ENCODE measurements at regions not wholly inside any gene's neighbourhood (a gene's known extent, or its start where the extent isn't known, plus 50 kb on each side); places are given as distances from the start of the nearest gene placed in this dataset.

GRCh38 chr14:89490466-89490865, 73.4 kb upstream of the FOXN3 start:
- H3K4me3 ChIP-seq (ENCODE audit: low read length), result no peak overlapping the region
- no peak overlapping the region for H3K27ac ChIP-seq (ENCODE audit: low read length)
- no peaks in the 10 kb centered on the region for H3K9me3 ChIP-seq (ENCODE audit: control insufficient read depth, low read depth, low read length)
- H3K9ac ChIP-seq (ENCODE audit: low read length), result no peak overlapping the region
- H3K36me3 ChIP-seq (ENCODE audit: control insufficient read depth, low read depth, low read length), result no peaks in the 10 kb centered on the region
- peaks cover 24% of the 10 kb centered on the region for H3K4me1 ChIP-seq (ENCODE audit: control insufficient read depth, low read depth, low read length)
- no peaks in the 10 kb centered on the region for H3K27me3 ChIP-seq (ENCODE audit: control insufficient read depth, insufficient read depth, low read length)

GRCh38 chr14:89489761-89490437, 72.9 kb upstream of the FOXN3 start:
- Histone ChIP-seq H3K4me1 (ENCODE audit: control insufficient read depth, low read depth, low read length) (peaks cover 24% of the 10 kb centered on the region), H3K9me3 (ENCODE audit: control insufficient read depth, low read depth, low read length) (no peaks in the 10 kb centered on the region), H3K27me3 (ENCODE audit: control insufficient read depth, insufficient read depth, low read length) (no peaks in the 10 kb centered on the region), H3K27ac (ENCODE audit: low read length) (no peak overlapping the region), H3K36me3 (ENCODE audit: control insufficient read depth, low read depth, low read length) (no peaks in the 10 kb centered on the region), H3K4me3 (ENCODE audit: low read length) (no peak overlapping the region), H3K9ac (ENCODE audit: low read length) (no peak overlapping the region)

- H3K4me3 ChIP-seq (ENCODE audit: low read length), result no peak overlapping the region
- H3K4me1 ChIP-seq (ENCODE audit: control insufficient read depth, low read depth, low read length), result peaks cover 13% of the 10 kb centered on the region
- no peaks in the 10 kb centered on the region for H3K36me3 ChIP-seq (ENCODE audit: control insufficient read depth, low read depth, low read length)
- no peaks in the 10 kb centered on the region for H3K9me3 ChIP-seq (ENCODE audit: control insufficient read depth, low read depth, low read length)
- no peak overlapping the region for H3K27ac ChIP-seq (ENCODE audit: low read length)
- no peaks in the 10 kb centered on the region for H3K27me3 ChIP-seq (ENCODE audit: control insufficient read depth, insufficient read depth, low read length)
- H3K9ac ChIP-seq (ENCODE audit: low read length), result no peak overlapping the region
Measured at GRCh38 chr14:89486961-89487360, 69.9 kb upstream of the FOXN3 start.

GRCh38 chr14:89486505-89486904, 69.5 kb upstream of the FOXN3 start:
- no peak overlapping the region for H3K4me3 ChIP-seq (ENCODE audit: low read length)
- H3K4me1 ChIP-seq (ENCODE audit: control insufficient read depth, low read depth, low read length), result peaks cover 13% of the 10 kb centered on the region
- no peaks in the 10 kb centered on the region for H3K9me3 ChIP-seq (ENCODE audit: control insufficient read depth, low read depth, low read length)
- no peaks in the 10 kb centered on the region for H3K36me3 ChIP-seq (ENCODE audit: control insufficient read depth, low read depth, low read length)
- no peak overlapping the region for H3K27ac ChIP-seq (ENCODE audit: low read length)
- H3K27me3 ChIP-seq (ENCODE audit: control insufficient read depth, insufficient read depth, low read length), result no peaks in the 10 kb centered on the region
- H3K9ac ChIP-seq (ENCODE audit: low read length), result no peak overlapping the region

GRCh38 chr14:89485264-89485663, 68.2 kb upstream of the FOXN3 start:
- Histone ChIP-seq H3K27me3 (ENCODE audit: control insufficient read depth, insufficient read depth, low read length) (no peaks in the 10 kb centered on the region), H3K4me1 (ENCODE audit: control insufficient read depth, low read depth, low read length) (peaks cover 13% of the 10 kb centered on the region), H3K36me3 (ENCODE audit: control insufficient read depth, low read depth, low read length) (no peaks in the 10 kb centered on the region), H3K27ac (ENCODE audit: low read length) (no peak overlapping the region), H3K4me3 (ENCODE audit: low read length) (no peak overlapping the region), H3K9me3 (ENCODE audit: control insufficient read depth, low read depth, low read length) (no peaks in the 10 kb centered on the region), H3K9ac (ENCODE audit: low read length) (no peak overlapping the region)

GRCh38 chr14:89484051-89484844, 67.2 kb upstream of the FOXN3 start:
- H3K4me3 ChIP-seq (ENCODE audit: low read length), result no peak overlapping the region
- H3K4me1 ChIP-seq (ENCODE audit: control insufficient read depth, low read depth, low read length), result peaks cover 8% of the 10 kb centered on the region
- H3K36me3 ChIP-seq (ENCODE audit: control insufficient read depth, low read depth, low read length), result no peaks in the 10 kb centered on the region
- no peaks in the 10 kb centered on the region for H3K9me3 ChIP-seq (ENCODE audit: control insufficient read depth, low read depth, low read length)
- H3K27me3 ChIP-seq (ENCODE audit: control insufficient read depth, insufficient read depth, low read length), result no peaks in the 10 kb centered on the region
- no peak overlapping the region for H3K27ac ChIP-seq (ENCODE audit: low read length)
- H3K9ac ChIP-seq (ENCODE audit: low read length), result no peak overlapping the region

- Histone ChIP-seq H3K4me3 (ENCODE audit: low read length) (no peak overlapping the region), H3K27ac (ENCODE audit: low read length) (no peak overlapping the region), H3K9me3 (ENCODE audit: control insufficient read depth, low read depth, low read length) (no peaks in the 10 kb centered on the region), H3K9ac (ENCODE audit: low read length) (no peak overlapping the region), H3K4me1 (ENCODE audit: control insufficient read depth, low read depth, low read length) (no peaks in the 10 kb centered on the region), H3K36me3 (ENCODE audit: control insufficient read depth, low read depth, low read length) (no peaks in the 10 kb centered on the region), H3K27me3 (ENCODE audit: control insufficient read depth, insufficient read depth, low read length) (no peaks in the 10 kb centered on the region)
Measured at GRCh38 chr14:89481196-89481595, 64.2 kb upstream of the FOXN3 start.

- Histone ChIP-seq H3K27me3 (ENCODE audit: control insufficient read depth, insufficient read depth, low read length) (no peaks in the 10 kb centered on the region), H3K9me3 (ENCODE audit: control insufficient read depth, low read depth, low read length) (no peaks in the 10 kb centered on the region), H3K27ac (ENCODE audit: low read length) (no peak overlapping the region), H3K4me1 (ENCODE audit: control insufficient read depth, low read depth, low read length) (no peaks in the 10 kb centered on the region), H3K4me3 (ENCODE audit: low read length) (no peak overlapping the region), H3K9ac (ENCODE audit: low read length) (no peak overlapping the region), H3K36me3 (ENCODE audit: control insufficient read depth, low read depth, low read length) (no peaks in the 10 kb centered on the region)
Measured at GRCh38 chr14:89480278-89480677, 63.2 kb upstream of the FOXN3 start.

GRCh38 chr14:89479802-89480201, 62.8 kb upstream of the FOXN3 start:
- Histone ChIP-seq H3K4me3 (ENCODE audit: low read length) (no peak overlapping the region), H3K4me1 (ENCODE audit: control insufficient read depth, low read depth, low read length) (no peaks in the 10 kb centered on the region), H3K36me3 (ENCODE audit: control insufficient read depth, low read depth, low read length) (no peaks in the 10 kb centered on the region), H3K27me3 (ENCODE audit: control insufficient read depth, insufficient read depth, low read length) (no peaks in the 10 kb centered on the region), H3K27ac (ENCODE audit: low read length) (no peak overlapping the region), H3K9ac (ENCODE audit: low read length) (no peak overlapping the region), H3K9me3 (ENCODE audit: control insufficient read depth, low read depth, low read length) (no peaks in the 10 kb centered on the region)

GRCh38 chr14:89477391-89477790, 60.4 kb upstream of the FOXN3 start:
- H3K9me3 ChIP-seq (ENCODE audit: control insufficient read depth, low read depth, low read length), result no peaks in the 10 kb centered on the region
- no peaks in the 10 kb centered on the region for H3K36me3 ChIP-seq (ENCODE audit: control insufficient read depth, low read depth, low read length)
- no peaks in the 10 kb centered on the region for H3K4me1 ChIP-seq (ENCODE audit: control insufficient read depth, low read depth, low read length)
- no peak overlapping the region for H3K9ac ChIP-seq (ENCODE audit: low read length)
- no peak overlapping the region for H3K4me3 ChIP-seq (ENCODE audit: low read length)
- no peaks in the 10 kb centered on the region for H3K27me3 ChIP-seq (ENCODE audit: control insufficient read depth, insufficient read depth, low read length)
- no peak overlapping the region for H3K27ac ChIP-seq (ENCODE audit: low read length)

- Histone ChIP-seq H3K9ac (ENCODE audit: low read length) (no peak overlapping the region), H3K27ac (ENCODE audit: low read length) (no peak overlapping the region), H3K36me3 (ENCODE audit: control insufficient read depth, low read depth, low read length) (no peaks in the 10 kb centered on the region), H3K4me3 (ENCODE audit: low read length) (no peak overlapping the region), H3K9me3 (ENCODE audit: control insufficient read depth, low read depth, low read length) (no peaks in the 10 kb centered on the region), H3K27me3 (ENCODE audit: control insufficient read depth, insufficient read depth, low read length) (no peaks in the 10 kb centered on the region), H3K4me1 (ENCODE audit: control insufficient read depth, low read depth, low read length) (no peaks in the 10 kb centered on the region)
Measured at GRCh38 chr14:89476354-89476896, 59.4 kb upstream of the FOXN3 start.

- H3K36me3 ChIP-seq (ENCODE audit: control insufficient read depth, low read depth, low read length), result no peaks in the 10 kb centered on the region
- H3K9me3 ChIP-seq (ENCODE audit: control insufficient read depth, low read depth, low read length), result no peaks in the 10 kb centered on the region
- no peak overlapping the region for H3K9ac ChIP-seq (ENCODE audit: low read length)
- no peak overlapping the region for H3K4me3 ChIP-seq (ENCODE audit: low read length)
- no peak overlapping the region for H3K27ac ChIP-seq (ENCODE audit: low read length)
- no peaks in the 10 kb centered on the region for H3K27me3 ChIP-seq (ENCODE audit: control insufficient read depth, insufficient read depth, low read length)
- no peaks in the 10 kb centered on the region for H3K4me1 ChIP-seq (ENCODE audit: control insufficient read depth, low read depth, low read length)
Measured at GRCh38 chr14:89474464-89474863, 57.4 kb upstream of the FOXN3 start.
